Pancreas (tissue), 10 donors: ENCODE measurements at regions not wholly inside any gene's neighbourhood (a gene's known extent, or its start where the extent isn't known, plus 50 kb on each side); places are given as distances from the start of the nearest gene placed in this dataset.

ENCODE experiments used
- ATAC-seq, 4 donors: fragments of 200-7000 bp; cut with Tn5 transposase; one replicate each; pipeline versions ENCODE4 v1.8.0 to v1.9.1; 2020; ENCODE audit warnings: mild to moderate bottlenecking in 4 of 4, moderate library complexity in 4 of 4
- DNase-seq, 6 donors: peaks; one replicate each; pipeline ENCODE4 v3.0.0-alpha.2; 2020
- FAIRE-seq: peaks from 2 replicates; lab custom pipeline; 2012; peaks lifted over from hg19 to GRCh38; lab: Jason Lieb, UNC
- H3K27ac ChIP-seq, 4 donors: fragments of 200-600 bp; sonication (generic); 1 replicate in 3 of 4; 2 replicates in 1 of 4; pipeline versions ENCODE4 v1.5.0 to v1.8.0; 2020
- H3K27me3 ChIP-seq, 4 donors: fragments of 200-600 bp; one replicate each; pipeline ENCODE4 v1.8.0; 2021
- H3K36me3 ChIP-seq, 3 donors: fragments of 200-600 bp; sonication (generic) in 1 of 3; one replicate each; pipeline versions ENCODE4 v1.5.0 to v1.8.0; 2020 to 2021
- H3K4me1 ChIP-seq, 3 donors: fragments of 200-600 bp; one replicate each; pipeline ENCODE4 v1.8.0; 2021
- H3K4me3 ChIP-seq, 4 donors: fragments of 200-600 bp; sonication (generic) in 2 of 4; one replicate each; pipeline versions ENCODE4 v1.5.0 to v1.8.0; 2020 to 2021
- H3K9me3 ChIP-seq, 4 donors: fragments of 200-600 bp; one replicate each; pipeline ENCODE4 v1.8.0; 2021
- WGBS, 2 donors: extraction: QIAGEN DNeasy Blood & Tissue Kit; methylation state at CpG; one replicate each; pipeline ENCODE4 v1.1.7; 2013; 5-methylcytosine and 5-hydroxymethylcytosine counted together
- intact Hi-C, 3 donors: fragments of 100-400 bp; cut with DNase I; formaldehyde crosslinking; loops; one replicate each; pipeline versions ENCODE4 v1.11.1 to v1.14.2; 2022
- TF ChIP-seq, protein P1 (sequence below), 4 donors: fragments of 200-600 bp; sonication (generic) in 3 of 4; IDR thresholded peaks; one replicate each; pipeline versions ENCODE4 v1.5.0 to v1.8.0; 2021; ENCODE audit warnings: antibody characterized with exemption in 4 of 4
- donor health status: healthy with polysubstance abuse.
- donor health status: DM: no; HTN: no; CAD: no; lungs with moderate emphysema.
- donor health status: DM: no; HTN: no; CAD: no.
- donor health status: control.
- donor health status: control.
- donor health status: Bipolar disorder and iron deficiency.
- donor health status: DM: yes; HTN: yes; CAD: no.
- donor health status: DM: no; HTN: no; CAD: no.
- donor health status: DM: no; HTN: no; CAD: no.
- donor health status: DM: yes; HTN: yes; CAD: no.

DNA sequence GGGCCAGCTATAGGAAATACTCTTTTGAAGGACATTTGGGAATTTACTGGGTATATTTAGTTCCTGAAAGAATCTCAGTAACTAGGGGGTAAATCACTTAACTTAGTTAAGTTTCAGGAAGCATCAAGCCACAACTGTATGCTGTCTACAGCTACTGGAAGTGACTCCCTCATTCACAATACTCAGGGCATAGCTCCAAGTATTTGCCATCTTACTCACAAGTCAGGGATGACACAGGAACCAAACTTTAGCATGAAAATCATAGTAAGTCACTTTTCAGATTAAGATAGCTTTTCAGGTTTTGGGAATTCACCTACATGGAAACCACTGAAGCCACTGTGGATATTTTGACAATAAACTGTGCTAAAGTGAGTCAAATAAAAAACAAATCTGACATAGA is 242.4 kb upstream of the ATP10B start:
- no peak overlapping the region for H3K27ac ChIP-seq
- H3K9me3 ChIP-seq = no peaks in the 10 kb centered on the region
- FAIRE-seq (no peak), DNase-seq (no peak), ATAC-seq (no peak)
- intact Hi-C loops = no loop called here
- TF ChIP-seq, protein P1, sequence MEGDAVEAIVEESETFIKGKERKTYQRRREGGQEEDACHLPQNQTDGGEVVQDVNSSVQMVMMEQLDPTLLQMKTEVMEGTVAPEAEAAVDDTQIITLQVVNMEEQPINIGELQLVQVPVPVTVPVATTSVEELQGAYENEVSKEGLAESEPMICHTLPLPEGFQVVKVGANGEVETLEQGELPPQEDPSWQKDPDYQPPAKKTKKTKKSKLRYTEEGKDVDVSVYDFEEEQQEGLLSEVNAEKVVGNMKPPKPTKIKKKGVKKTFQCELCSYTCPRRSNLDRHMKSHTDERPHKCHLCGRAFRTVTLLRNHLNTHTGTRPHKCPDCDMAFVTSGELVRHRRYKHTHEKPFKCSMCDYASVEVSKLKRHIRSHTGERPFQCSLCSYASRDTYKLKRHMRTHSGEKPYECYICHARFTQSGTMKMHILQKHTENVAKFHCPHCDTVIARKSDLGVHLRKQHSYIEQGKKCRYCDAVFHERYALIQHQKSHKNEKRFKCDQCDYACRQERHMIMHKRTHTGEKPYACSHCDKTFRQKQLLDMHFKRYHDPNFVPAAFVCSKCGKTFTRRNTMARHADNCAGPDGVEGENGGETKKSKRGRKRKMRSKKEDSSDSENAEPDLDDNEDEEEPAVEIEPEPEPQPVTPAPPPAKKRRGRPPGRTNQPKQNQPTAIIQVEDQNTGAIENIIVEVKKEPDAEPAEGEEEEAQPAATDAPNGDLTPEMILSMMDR (IDR thresholded peaks at IDR 0.05) = no peak
- no peaks in the 10 kb centered on the region for H3K27me3 ChIP-seq
- H3K4me3 ChIP-seq = no peak overlapping the region
- no peaks in the 10 kb centered on the region for H3K36me3 ChIP-seq
- H3K4me1 ChIP-seq = no peaks in the 10 kb centered on the region

DNA sequence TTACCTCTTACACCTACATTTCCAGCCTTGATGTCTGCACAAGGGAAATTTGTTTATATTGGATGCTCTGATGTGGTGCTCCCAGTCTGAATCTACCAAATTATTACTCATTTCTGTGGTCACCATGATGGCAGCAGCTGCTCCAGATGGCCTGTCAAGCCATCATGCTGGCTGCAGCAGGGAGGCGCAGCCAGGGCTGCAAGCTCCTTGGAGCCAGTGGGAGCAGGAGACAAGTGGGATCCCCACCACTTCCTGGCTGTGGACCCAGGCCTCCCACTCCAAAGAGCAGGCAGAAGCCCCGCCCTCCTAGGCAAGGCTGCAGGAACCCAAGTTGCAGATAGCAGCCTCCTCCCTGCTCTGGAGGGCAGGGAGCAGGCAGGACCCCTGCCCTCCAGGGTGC is 241.1 kb upstream of the ATP10B start:
- H3K27ac ChIP-seq = no peak overlapping the region
- ATAC-seq (no peak), DNase-seq (peak in 1 of 6 donors; percentile 33), FAIRE-seq (no peak)
- no peaks in the 10 kb centered on the region for H3K9me3 ChIP-seq
- no peaks in the 10 kb centered on the region for H3K4me1 ChIP-seq
- intact Hi-C loops = no loop called here
- 84 to 90% methylated on average over 2 of the region's 2 CpGs for WGBS, 2 donors
- TF ChIP-seq, protein P1 (IDR thresholded peaks at IDR 0.05) = no peak
- no peak overlapping the region for H3K4me3 ChIP-seq
- H3K27me3 ChIP-seq = no peaks in the 10 kb centered on the region
- no peaks in the 10 kb centered on the region for H3K36me3 ChIP-seq

DNA sequence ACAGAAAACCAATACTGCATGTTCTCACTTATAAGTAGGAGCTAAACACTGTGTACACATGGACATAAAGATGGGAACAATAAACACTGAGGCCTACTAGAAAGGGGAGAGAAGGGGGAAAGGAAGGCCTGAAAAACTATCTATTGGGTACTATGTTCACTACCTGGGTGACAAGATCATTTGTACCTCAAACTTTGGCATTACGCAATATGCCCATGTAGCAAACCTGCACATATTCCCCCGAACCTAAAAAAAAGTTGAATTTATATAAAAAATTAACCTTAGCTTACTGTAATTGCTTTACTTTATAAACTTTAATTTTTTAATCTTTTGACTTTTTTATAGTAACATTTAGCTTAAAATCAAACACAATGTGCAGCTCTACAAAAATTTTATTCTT is 237.6 kb upstream of the ATP10B start:
- WGBS, 2 donors = 97 to 100% methylated on average over 2 of the region's 2 CpGs
- Histone ChIP-seq H3K27me3 (no peaks in the 10 kb centered on the region), H3K36me3 (no peaks in the 10 kb centered on the region), H3K27ac (no peak overlapping the region), H3K9me3 (no peaks in the 10 kb centered on the region), H3K4me3 (no peak overlapping the region), H3K4me1 (no peaks in the 10 kb centered on the region)
- TF ChIP-seq, protein P1 (IDR thresholded peaks at IDR 0.05) = no peak
- ATAC-seq (no peak), DNase-seq (no peak), FAIRE-seq (no peak)
- intact Hi-C loops = no loop called here

DNA sequence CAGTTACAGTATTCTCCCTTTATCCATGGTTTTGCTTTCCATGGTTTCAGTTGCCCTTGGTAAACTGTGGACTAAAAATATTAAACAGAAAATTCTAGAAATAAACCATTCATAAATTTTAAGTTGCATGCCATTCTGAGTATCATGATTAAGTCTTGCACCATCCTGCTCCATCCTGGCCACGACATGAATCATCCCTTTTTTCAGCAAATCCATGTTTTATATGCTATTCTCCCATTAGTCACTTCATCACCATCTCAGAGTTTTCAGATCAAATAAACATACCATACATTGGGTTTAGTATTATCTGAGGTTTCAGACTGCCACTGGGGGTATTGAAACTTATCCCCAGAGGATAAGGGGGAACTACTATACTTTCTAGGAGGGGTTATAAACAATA is 234.4 kb upstream of the ATP10B start:
- WGBS, 2 donors = 58 to 70% methylated on average over 1 of the region's 1 CpG
- no peaks in the 10 kb centered on the region for H3K27me3 ChIP-seq
- TF ChIP-seq, protein P1 (IDR thresholded peaks at IDR 0.05) = no peak
- FAIRE-seq (no peak), ATAC-seq (no peak), DNase-seq (no peak)
- H3K4me1 ChIP-seq = no peaks in the 10 kb centered on the region
- H3K9me3 ChIP-seq = no peaks in the 10 kb centered on the region
- no peak overlapping the region for H3K4me3 ChIP-seq
- H3K36me3 ChIP-seq = no peaks in the 10 kb centered on the region
- intact Hi-C loops = no loop called here
- no peak overlapping the region for H3K27ac ChIP-seq

DNA sequence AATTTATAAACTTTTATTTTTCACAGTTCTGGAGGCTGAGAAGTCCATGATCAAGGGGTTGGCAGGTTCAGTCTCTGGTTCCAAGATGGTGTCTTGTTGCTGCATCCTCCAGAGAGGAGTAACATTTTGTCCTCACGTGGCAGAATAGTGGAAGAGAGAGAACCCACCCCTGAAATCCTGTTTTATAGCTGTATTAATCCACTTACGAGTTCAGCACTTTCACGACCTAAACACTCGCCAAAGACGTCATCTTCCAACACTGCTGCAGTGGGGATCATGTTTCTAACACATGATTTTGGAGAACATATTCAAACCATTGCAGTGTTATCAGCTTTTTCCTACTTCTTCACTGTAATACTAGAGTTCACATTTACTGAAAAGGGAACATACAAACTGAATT is 233.0 kb upstream of the ATP10B start:
- no peaks in the 10 kb centered on the region for H3K4me1 ChIP-seq
- H3K27me3 ChIP-seq = no peaks in the 10 kb centered on the region
- intact Hi-C loops = no loop called here
- no peak overlapping the region for H3K4me3 ChIP-seq
- no peaks in the 10 kb centered on the region for H3K36me3 ChIP-seq
- FAIRE-seq = no peak
- no peak overlapping the region for H3K27ac ChIP-seq
- no peaks in the 10 kb centered on the region for H3K9me3 ChIP-seq
- 75 to 79% methylated on average over 5 of the region's 5 CpGs for WGBS, 2 donors
- DNase-seq = no peak
- TF ChIP-seq, protein P1 (IDR thresholded peaks at IDR 0.05) = no peak
- no peak for ATAC-seq
